ENCODE measurements at regions not wholly inside any gene's neighbourhood (a gene's known extent, or its start where the extent isn't known, plus 50 kb on each side); places are given as distances from the start of the nearest gene placed in this dataset.

DNA sequence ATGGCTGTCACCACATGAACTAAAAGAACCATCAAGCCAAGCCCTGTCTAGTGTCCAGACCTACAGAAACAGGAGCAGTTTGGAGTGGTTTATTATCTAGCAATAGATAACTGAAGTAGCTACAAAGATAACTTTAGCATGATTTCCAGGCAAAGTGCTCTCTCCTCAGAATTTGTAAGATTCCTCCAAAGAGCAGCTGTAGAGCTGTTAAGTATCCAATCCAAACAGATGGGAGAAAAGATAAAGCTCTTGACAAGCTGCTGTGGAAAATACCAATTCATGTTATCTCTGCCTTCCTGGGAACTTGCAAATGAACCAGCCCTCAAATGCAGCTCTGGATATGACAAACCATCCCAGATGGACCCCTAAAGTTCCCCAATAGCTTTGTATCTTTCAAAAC lies 78.9 kb upstream of the RESF1 start:
- POLR2A ChIA-PET, result interaction anchor here (0.5 to 1.4 kb wide), 2 partner anchors 16 to 79 kb away, joined by 3 to 5 read pairs; partner anchors contain the start of gene RESF1
- Histone ChIP-seq H3K27ac (ENCODE audit: low read depth in 1 of 2, low read length in 2 of 2) (no peak overlapping the region), H3K36me3 (ENCODE audit: insufficient read depth, low read length) (no peaks in the 10 kb centered on the region), H3K27me3 (ENCODE audit: control insufficient read depth in 1 of 2, insufficient read depth in 2 of 2, low read length in 2 of 2) (no peaks in the 10 kb centered on the region), H3K4me1 (ENCODE audit: insufficient read depth, low read length) (peaks cover 15% of the 10 kb centered on the region), H3K9me3 (ENCODE audit: control insufficient read depth in 1 of 2, insufficient read depth in 1 of 2, low read length in 2 of 2) (peaks cover 0 to 15% of the 10 kb centered on the region in 2 experiments), H3K4me3 (ENCODE audit: low read length) (no peak overlapping the region)
- CTCF ChIA-PET, result no interaction called here
- TF ChIP-seq, protein P1, sequence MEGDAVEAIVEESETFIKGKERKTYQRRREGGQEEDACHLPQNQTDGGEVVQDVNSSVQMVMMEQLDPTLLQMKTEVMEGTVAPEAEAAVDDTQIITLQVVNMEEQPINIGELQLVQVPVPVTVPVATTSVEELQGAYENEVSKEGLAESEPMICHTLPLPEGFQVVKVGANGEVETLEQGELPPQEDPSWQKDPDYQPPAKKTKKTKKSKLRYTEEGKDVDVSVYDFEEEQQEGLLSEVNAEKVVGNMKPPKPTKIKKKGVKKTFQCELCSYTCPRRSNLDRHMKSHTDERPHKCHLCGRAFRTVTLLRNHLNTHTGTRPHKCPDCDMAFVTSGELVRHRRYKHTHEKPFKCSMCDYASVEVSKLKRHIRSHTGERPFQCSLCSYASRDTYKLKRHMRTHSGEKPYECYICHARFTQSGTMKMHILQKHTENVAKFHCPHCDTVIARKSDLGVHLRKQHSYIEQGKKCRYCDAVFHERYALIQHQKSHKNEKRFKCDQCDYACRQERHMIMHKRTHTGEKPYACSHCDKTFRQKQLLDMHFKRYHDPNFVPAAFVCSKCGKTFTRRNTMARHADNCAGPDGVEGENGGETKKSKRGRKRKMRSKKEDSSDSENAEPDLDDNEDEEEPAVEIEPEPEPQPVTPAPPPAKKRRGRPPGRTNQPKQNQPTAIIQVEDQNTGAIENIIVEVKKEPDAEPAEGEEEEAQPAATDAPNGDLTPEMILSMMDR (IDR thresholded peaks at IDR 0.05), result no peak
- DNase-seq (no peak), ATAC-seq (ENCODE audit: poor library complexity) (no peak)
- peaks cover 41% of the 10 kb centered on the region for H3K4me1 Mint-ChIP-seq (ENCODE audit: low read depth)
- H3K27ac Mint-ChIP-seq, result peak overlapping the region; percentile 30
- intact Hi-C loops (cut with DNase I, micrococcal nuclease), result no loop called here
- H3K9me3 Mint-ChIP-seq, result peaks cover 6% of the 10 kb centered on the region
- H3K4me3 Mint-ChIP-seq, result no peak overlapping the region
- H3K36me3 Mint-ChIP-seq (ENCODE audit: low read depth), result peaks cover 9% of the 10 kb centered on the region
- no peaks in the 10 kb centered on the region for H3K27me3 Mint-ChIP-seq

DNA sequence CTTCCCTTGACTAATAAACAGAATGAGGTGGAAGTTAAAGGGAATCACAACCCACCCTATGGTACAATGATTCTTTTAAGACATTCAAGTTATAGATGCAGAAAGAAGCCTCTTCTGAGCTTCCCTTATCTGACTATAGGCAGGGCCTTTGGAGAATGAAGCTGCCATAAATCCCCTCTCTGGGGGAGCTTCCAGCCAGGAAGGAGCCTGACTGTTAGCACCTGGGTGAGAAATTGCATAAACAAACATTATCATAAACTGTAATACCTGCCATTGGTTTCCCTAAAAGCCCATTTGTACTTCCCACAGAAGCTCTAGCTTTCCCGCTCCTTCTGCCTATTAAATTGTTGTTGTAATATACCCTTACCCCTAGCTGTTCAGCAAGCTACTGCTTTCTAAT lies 81.3 kb upstream of the RESF1 start:
- ChIA-PET CTCF (no interaction called here), POLR2A (interaction anchor here (1.1 to 2.3 kb wide), 4 partner anchors 13 to 81 kb away, joined by 3 to 10 read pairs (median 8); partner anchors contain the start of gene RESF1)
- peaks cover 14% of the 10 kb centered on the region for H3K36me3 Mint-ChIP-seq (ENCODE audit: low read depth)
- Histone ChIP-seq H3K27me3 (ENCODE audit: control insufficient read depth in 1 of 2, insufficient read depth in 2 of 2, low read length in 2 of 2) (no peaks in the 10 kb centered on the region), H3K27ac (ENCODE audit: low read depth in 1 of 2, low read length in 2 of 2) (no peak overlapping the region), H3K36me3 (ENCODE audit: insufficient read depth, low read length) (no peaks in the 10 kb centered on the region), H3K9me3 (ENCODE audit: control insufficient read depth in 1 of 2, insufficient read depth in 1 of 2, low read length in 2 of 2) (peaks cover 0 to 17% of the 10 kb centered on the region in 2 experiments), H3K4me3 (ENCODE audit: low read length) (no peak overlapping the region), H3K4me1 (ENCODE audit: insufficient read depth, low read length) (peaks cover 25% of the 10 kb centered on the region)
- H3K4me1 Mint-ChIP-seq (ENCODE audit: low read depth), result peaks cover 56% of the 10 kb centered on the region
- H3K4me3 Mint-ChIP-seq, result no peak overlapping the region
- peak overlapping the region; percentile 66 for H3K27ac Mint-ChIP-seq
- ATAC-seq (ENCODE audit: poor library complexity) (no peak), DNase-seq (no peak)
- H3K27me3 Mint-ChIP-seq, result no peaks in the 10 kb centered on the region
- TF ChIP-seq, protein P1 (IDR thresholded peaks at IDR 0.05), result no peak
- intact Hi-C loops (cut with DNase I, micrococcal nuclease), result loop anchor here in 1 of 2 experiments (5.0 kb wide), 1 partner anchor 79 kb away; the partner anchor contains the start of gene RESF1
- peaks cover 10% of the 10 kb centered on the region for H3K9me3 Mint-ChIP-seq

DNA sequence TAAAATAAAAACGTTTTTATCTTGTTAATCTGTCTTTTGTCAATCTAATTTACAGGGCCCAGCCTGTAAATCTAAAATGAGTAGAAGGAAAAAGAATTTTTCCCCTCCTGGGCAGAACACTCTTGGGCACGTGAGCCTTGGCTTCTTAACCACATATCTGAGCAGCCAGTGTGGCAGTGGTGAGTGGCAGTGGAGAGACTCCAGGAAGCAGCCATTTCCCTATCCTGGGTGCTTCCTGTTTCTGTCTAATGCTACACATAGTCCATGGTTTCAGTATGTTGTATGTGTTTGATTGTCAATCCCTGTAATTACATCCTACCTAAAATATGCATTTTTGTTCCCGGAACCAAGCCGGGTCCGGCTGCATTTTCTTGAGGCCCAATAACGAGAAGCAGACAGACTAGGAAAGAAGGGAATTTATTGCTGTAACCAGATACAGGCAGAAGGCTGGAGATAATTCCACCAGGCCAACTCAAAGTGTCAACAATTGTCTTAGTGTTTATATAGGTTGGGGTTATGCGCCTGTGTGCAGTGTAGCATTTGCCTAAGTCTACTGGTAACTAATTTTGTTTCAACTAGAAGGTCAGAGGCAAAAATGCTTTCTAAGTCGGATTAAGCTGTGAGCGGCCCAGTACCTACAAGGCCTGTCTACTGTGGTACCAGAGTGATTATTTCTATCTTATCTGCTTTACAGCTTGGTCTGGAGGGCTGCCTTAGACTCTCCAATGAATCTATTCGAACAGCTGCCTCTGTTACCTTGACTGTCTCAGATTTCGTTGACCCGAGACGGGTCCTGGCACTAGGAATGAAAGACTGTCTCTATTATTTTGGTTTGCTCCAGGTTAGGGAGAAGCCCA lies 82.4 kb upstream of the RESF1 start:
- Histone ChIP-seq H3K27me3 (ENCODE audit: control insufficient read depth in 1 of 2, insufficient read depth in 2 of 2, low read length in 2 of 2) (no peaks in the 10 kb centered on the region), H3K36me3 (ENCODE audit: insufficient read depth, low read length) (no peaks in the 10 kb centered on the region), H3K4me1 (ENCODE audit: insufficient read depth, low read length) (peaks cover 25% of the 10 kb centered on the region), H3K9me3 (ENCODE audit: control insufficient read depth in 1 of 2, insufficient read depth in 1 of 2, low read length in 2 of 2) (peaks cover 0 to 14% of the 10 kb centered on the region in 2 experiments), H3K4me3 (ENCODE audit: low read length) (no peak overlapping the region), H3K27ac (ENCODE audit: low read depth in 1 of 2, low read length in 2 of 2) (no peak overlapping the region)
- Mint-ChIP-seq H3K27ac (peak overlapping the region; percentile 82), H3K36me3 (ENCODE audit: low read depth) (peaks cover 19% of the 10 kb centered on the region), H3K27me3 (no peaks in the 10 kb centered on the region), H3K9me3 (peaks cover 15% of the 10 kb centered on the region), H3K4me1 (ENCODE audit: low read depth) (peaks cover 64% of the 10 kb centered on the region), H3K4me3 (peak overlapping the region; percentile 31)
- TF ChIP-seq, protein P1 (IDR thresholded peaks at IDR 0.05), result no peak
- ChIA-PET CTCF (interaction anchor here (0.9 kb wide), 1 partner anchor 195 kb away, joined by 3 read pairs; no protein-coding TSS in a partner anchor), POLR2A (interaction anchor here (2.3 to 3.0 kb wide), 2 partner anchors 19 to 20 kb away, joined by 10 to 29 read pairs; no protein-coding TSS in a partner anchor)
- DNase-seq (peak in 4 of 14 experiments; percentile 26 to 57 (median 48)), ATAC-seq (ENCODE audit: poor library complexity) (no peak)
- intact Hi-C loops (cut with DNase I, micrococcal nuclease), result loop anchor here in 1 of 2 experiments (5.0 kb wide), 1 partner anchor 81 kb away; the partner anchor contains the start of gene RESF1

All from CD4-positive, alpha-beta T cell (primary cell).